Adrenal gland (tissue), 9 donors: ENCODE measurements at regions not wholly inside any gene's neighbourhood (a gene's known extent, or its start where the extent isn't known, plus 50 kb on each side); places are given as distances from the start of the nearest gene placed in this dataset.

Experiments
- DNase-seq, 7 donors: peaks; one replicate each; pipeline ENCODE4 v3.0.0-alpha.2; 2019 to 2020
- H3K27ac ChIP-seq, 5 donors: fragments of 200-600 bp; sonication (generic) in 4 of 5; 1 replicate in 3 of 5; 2 replicates in 2 of 5; pipeline versions ENCODE4 v1.5.1 to v1.8.0; 2016 to 2020; ENCODE audit warnings: mild to moderate bottlenecking in 1 of 5
- H3K27me3 ChIP-seq: fragments of 200-600 bp; 2 replicates; pipeline ENCODE4 v1.8.0; 2021
- H3K36me3 ChIP-seq, 2 donors: fragments of 200-600 bp; replicated peaks in 1 of 2; 1 replicate in 1 of 2; 2 replicates in 1 of 2; pipeline versions ENCODE4 v1.5.1 to v1.8.0; 2018 to 2022
- H3K4me1 ChIP-seq, 2 donors: fragments of 200-600 bp; replicated peaks in 1 of 2; 1 replicate in 1 of 2; 2 replicates in 1 of 2; pipeline versions ENCODE4 v1.5.1 to v1.8.0; 2018 to 2021
- H3K4me3 ChIP-seq, 4 donors: fragments of 200-600 bp; sonication (generic) in 3 of 4; one replicate each; pipeline ENCODE4 v1.5.1; 2016 to 2018
- H3K9me3 ChIP-seq, 3 donors: fragments of 200-600 bp; sonication (generic) in 1 of 3; replicated peaks in 1 of 3; 1 replicate in 2 of 3; 2 replicates in 1 of 3; pipeline versions ENCODE4 v1.5.1 to v1.8.0; 2016 to 2021
- POLR2A ChIP-seq, 2 donors: fragments of 450-650 bp; IDR thresholded peaks; one replicate each; pipeline ENCODE4 v1.6.1; 2017; ENCODE audit warnings: antibody characterized with exemption in 2 of 2, mild to moderate bottlenecking in 2 of 2, moderate library complexity in 1 of 2
- WGBS, 4 donors: extraction: QIAGEN DNeasy Blood & Tissue Kit in 2 of 4; methylation state at CpG; one replicate each; pipeline versions ENCODE4 v1.1.5 to v1.1.7; 2013 to 2017; 5-methylcytosine and 5-hydroxymethylcytosine counted together
- intact Hi-C, 2 donors: fragments of 100-400 bp; cut with DNase I; formaldehyde crosslinking; loops; one replicate each; pipeline versions ENCODE4 v1.14.1 to v1.15.0; 2022 to 2023
- TF ChIP-seq, protein P1 (sequence below), 6 experiments: fragments of 450-650 bp in 4 of 6; fragments of 200-600 bp in 2 of 6; sonication (generic) in 1 of 6; IDR thresholded peaks; 1 replicate in 5 of 6; 2 replicates in 1 of 6; pipeline versions ENCODE4 v1.5.1 to v1.8.0; 2016 to 2021; ENCODE audit warnings: antibody characterized with exemption in 6 of 6, mild to moderate bottlenecking in 2 of 6, moderate library complexity in 1 of 6
- donor health status: healthy with polysubstance abuse.
- donor health status: Bipolar disorder and iron deficiency.
- donor health status: DM: yes; HTN: yes; CAD: no.
- donor health status: DM: no; HTN: no; CAD: no.
- donor health status: DM: no; HTN: no; CAD: no.

DNA sequence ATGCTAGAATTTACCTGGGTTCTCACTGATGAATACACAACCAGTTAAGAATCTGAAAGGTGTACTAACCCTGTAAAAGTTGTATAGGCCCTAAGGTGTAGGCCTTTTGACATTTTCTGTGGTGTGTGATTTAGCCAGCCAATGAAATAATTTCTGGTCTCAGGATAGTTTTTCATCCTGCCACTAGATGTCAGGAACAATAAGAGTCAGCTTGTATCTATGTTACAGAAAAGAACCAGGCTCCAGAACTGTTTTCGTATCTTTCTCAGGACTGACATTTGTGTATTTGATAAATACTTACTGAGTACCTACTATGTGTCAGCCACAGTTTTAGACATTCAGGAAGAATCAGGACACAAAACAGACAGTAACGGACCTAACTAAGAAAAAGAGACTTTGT lies 673.6 kb upstream of the TENM3 start:
- H3K27ac ChIP-seq, result no peak overlapping the region
- no peak for TF ChIP-seq POLR2A (IDR thresholded peaks at IDR 0.05)
- TF ChIP-seq, protein P1, sequence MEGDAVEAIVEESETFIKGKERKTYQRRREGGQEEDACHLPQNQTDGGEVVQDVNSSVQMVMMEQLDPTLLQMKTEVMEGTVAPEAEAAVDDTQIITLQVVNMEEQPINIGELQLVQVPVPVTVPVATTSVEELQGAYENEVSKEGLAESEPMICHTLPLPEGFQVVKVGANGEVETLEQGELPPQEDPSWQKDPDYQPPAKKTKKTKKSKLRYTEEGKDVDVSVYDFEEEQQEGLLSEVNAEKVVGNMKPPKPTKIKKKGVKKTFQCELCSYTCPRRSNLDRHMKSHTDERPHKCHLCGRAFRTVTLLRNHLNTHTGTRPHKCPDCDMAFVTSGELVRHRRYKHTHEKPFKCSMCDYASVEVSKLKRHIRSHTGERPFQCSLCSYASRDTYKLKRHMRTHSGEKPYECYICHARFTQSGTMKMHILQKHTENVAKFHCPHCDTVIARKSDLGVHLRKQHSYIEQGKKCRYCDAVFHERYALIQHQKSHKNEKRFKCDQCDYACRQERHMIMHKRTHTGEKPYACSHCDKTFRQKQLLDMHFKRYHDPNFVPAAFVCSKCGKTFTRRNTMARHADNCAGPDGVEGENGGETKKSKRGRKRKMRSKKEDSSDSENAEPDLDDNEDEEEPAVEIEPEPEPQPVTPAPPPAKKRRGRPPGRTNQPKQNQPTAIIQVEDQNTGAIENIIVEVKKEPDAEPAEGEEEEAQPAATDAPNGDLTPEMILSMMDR (IDR thresholded peaks at IDR 0.05), result peak; percentile 28 to 69 (median 48)
- intact Hi-C loops, result no loop called here
- H3K4me1 ChIP-seq, result no peaks in the 10 kb centered on the region
- no peaks in the 10 kb centered on the region for H3K27me3 ChIP-seq
- no peak overlapping the region for H3K4me3 ChIP-seq
- WGBS, 4 donors, result 55 to 68% (median 57%) methylated on average over 2 of the region's 2 CpGs
- no peak for DNase-seq
- H3K36me3 ChIP-seq, result no peaks in the 10 kb centered on the region
- no peaks in the 10 kb centered on the region for H3K9me3 ChIP-seq

DNA sequence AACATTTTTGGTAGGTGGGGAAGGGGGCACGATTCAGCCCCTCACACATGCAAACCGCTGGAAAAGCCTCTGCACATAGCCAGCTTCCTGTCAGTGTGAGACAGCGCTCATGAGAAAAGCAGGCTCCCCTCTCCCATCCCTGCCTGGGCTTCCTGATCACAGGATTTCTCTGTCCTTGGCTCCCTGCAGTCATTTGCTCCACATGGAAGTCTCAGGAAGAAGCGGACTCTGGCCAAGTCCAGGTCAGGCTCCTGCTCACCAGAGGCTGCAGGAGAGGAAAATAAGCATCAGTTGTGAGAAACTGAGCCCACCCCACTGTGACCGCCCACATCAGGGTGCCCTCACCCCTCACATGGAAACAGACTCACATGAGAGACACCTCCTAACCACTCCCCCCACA lies 664.3 kb upstream of the TENM3 start:
- Histone ChIP-seq H3K4me3 (no peak overlapping the region), H3K4me1 (no peaks in the 10 kb centered on the region), H3K9me3 (no peaks in the 10 kb centered on the region), H3K36me3 (no peaks in the 10 kb centered on the region), H3K27ac (no peak overlapping the region), H3K27me3 (no peaks in the 10 kb centered on the region)
- TF ChIP-seq POLR2A (IDR thresholded peaks at IDR 0.05), result no peak
- TF ChIP-seq, protein P1 (IDR thresholded peaks at IDR 0.05), result no peak
- WGBS, 4 donors, result 74 to 77% (median 75%) methylated on average over 5 of the region's 5 CpGs
- DNase-seq, result no peak
- intact Hi-C loops, result no loop called here

DNA sequence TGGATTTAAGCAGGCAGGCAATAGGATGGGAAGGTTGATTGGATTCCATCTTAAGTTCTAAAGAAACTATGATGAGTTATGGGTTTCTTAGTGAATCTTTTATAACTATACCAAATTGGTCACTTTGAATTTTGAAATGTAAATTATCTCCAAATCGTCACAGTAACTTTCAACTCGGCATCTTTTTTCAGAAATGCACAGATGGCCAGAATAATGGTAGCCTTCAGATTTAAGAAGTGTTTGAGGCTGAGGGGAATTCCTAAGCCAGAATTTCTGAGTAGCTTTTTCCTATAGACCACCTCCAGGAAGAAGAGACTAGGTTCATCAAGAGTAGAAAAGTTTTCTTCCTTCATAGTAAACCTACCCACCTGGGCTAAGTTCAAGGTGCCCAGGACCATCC lies 663.7 kb upstream of the TENM3 start:
- no peak for DNase-seq
- H3K4me1 ChIP-seq, result no peaks in the 10 kb centered on the region
- WGBS, 4 donors, result 88 to 94% (median 90%) methylated on average over 2 of the region's 2 CpGs
- intact Hi-C loops, result no loop called here
- TF ChIP-seq, protein P1 (IDR thresholded peaks at IDR 0.05), result no peak
- TF ChIP-seq POLR2A (IDR thresholded peaks at IDR 0.05), result no peak
- no peak overlapping the region for H3K27ac ChIP-seq
- no peaks in the 10 kb centered on the region for H3K27me3 ChIP-seq
- no peak overlapping the region for H3K4me3 ChIP-seq
- H3K36me3 ChIP-seq, result no peaks in the 10 kb centered on the region
- H3K9me3 ChIP-seq, result no peaks in the 10 kb centered on the region

DNA sequence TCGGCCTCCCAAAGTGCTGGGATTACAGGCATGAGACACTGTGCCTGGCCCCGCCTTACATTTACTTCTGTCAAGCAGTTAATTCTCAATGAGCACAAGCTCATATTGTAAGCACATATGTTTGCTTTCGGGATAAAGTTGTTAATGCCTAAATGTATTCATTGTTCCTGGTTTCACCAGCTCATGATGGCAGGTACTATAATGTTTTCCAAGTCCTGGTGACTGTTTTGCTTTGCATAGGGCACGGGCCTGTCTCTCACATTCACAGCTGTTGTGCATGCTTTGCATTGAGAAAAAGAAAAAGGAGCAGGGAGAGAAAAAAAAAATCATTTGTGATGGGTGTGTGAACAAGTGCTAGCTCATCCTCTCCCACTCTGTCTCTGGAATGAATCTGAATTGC lies 661.2 kb upstream of the TENM3 start:
- no peaks in the 10 kb centered on the region for H3K4me1 ChIP-seq

More for the DNA sequence above, 661.2 kb upstream of the TENM3 start:
- Histone ChIP-seq H3K27me3 (no peaks in the 10 kb centered on the region), H3K36me3 (no peaks in the 10 kb centered on the region), H3K9me3 (no peaks in the 10 kb centered on the region), H3K4me3 (no peak overlapping the region), H3K27ac (no peak overlapping the region)
- intact Hi-C loops, result no loop called here
- TF ChIP-seq, protein P1 (IDR thresholded peaks at IDR 0.05), result no peak
- no peak for TF ChIP-seq POLR2A (IDR thresholded peaks at IDR 0.05)
- WGBS, 4 donors, result 89 to 95% (median 91%) methylated on average over 4 of the region's 4 CpGs
- no peak for DNase-seq
